DND-41 (cell line): ENCODE measurements at regions not wholly inside any gene's neighbourhood (a gene's known extent, or its start where the extent isn't known, plus 50 kb on each side); places are given as distances from the start of the nearest gene placed in this dataset.
"Not testable (repeated sequence)": the region's sequence is repeated elsewhere in the genome, so short reads cannot be mapped to it uniquely, and the experiment has no call there.

Source experiments
- ATAC-seq: fragments of 200-7000 bp; cut with Tn5 transposase; 3 replicates; pipeline ENCODE4 v1.9.1; 2021; ENCODE audit warnings: low read depth; ENCODE audit not compliant: insufficient read depth
- DNase-seq: peaks from one replicate; pipeline ENCODE4 v3.0.0-alpha.2; 2020
- H2AFZ ChIP-seq: 2 replicates; pipeline ENCODE4 v1.6.0; 2012; ENCODE audit warnings: low read depth, low read length
- H3K27ac ChIP-seq: 2 replicates; pipeline ENCODE4 v1.5.1; 2012; ENCODE audit warnings: low read length, inconsistent platforms
- H3K27me3 ChIP-seq: fragments of 200-600 bp; sonication (generic); 2 replicates; pipeline ENCODE4 v1.6.0; 2012; ENCODE audit warnings: low read length, mild to moderate bottlenecking, inconsistent platforms; ENCODE audit not compliant: insufficient read depth, poor library complexity
- H3K36me3 ChIP-seq: 2 replicates; pipeline ENCODE4 v1.5.1; 2012; ENCODE audit warnings: low read length, inconsistent platforms; ENCODE audit not compliant: insufficient read depth
- H3K4me1 ChIP-seq: 2 replicates; pipeline ENCODE4 v1.5.1; 2012; ENCODE audit warnings: mild to moderate bottlenecking, low read length; ENCODE audit not compliant: insufficient read depth
- H3K4me2 ChIP-seq: 2 replicates; pipeline ENCODE4 v1.6.0; 2012; ENCODE audit warnings: mild to moderate bottlenecking, moderate library complexity, low read length, inconsistent platforms; ENCODE audit not compliant: insufficient read depth
- H3K4me3 ChIP-seq, 2 experiments: fragments of 200-600 bp in 1 of 2; shearing (Covaris generic) in 1 of 2; 2 replicates each; pipeline ENCODE4 v1.5.1; 2012 to 2016; ENCODE audit warnings: inconsistent platforms in 2 of 2, low read length in 2 of 2, mild to moderate bottlenecking in 2 of 2, low read depth in 1 of 2, moderate library complexity in 1 of 2
- H3K79me2 ChIP-seq: 2 replicates; pipeline ENCODE4 v1.6.0; 2012; ENCODE audit warnings: low read length, inconsistent platforms; ENCODE audit not compliant: insufficient read depth
- H3K9ac ChIP-seq: 2 replicates; pipeline ENCODE4 v1.6.0; 2012; ENCODE audit warnings: low read depth, mild to moderate bottlenecking, inconsistent platforms, low read length, moderate library complexity
- H3K9me3 ChIP-seq: 2 replicates; pipeline ENCODE4 v1.5.1; 2012; ENCODE audit warnings: low read length, moderate library complexity, mild to moderate bottlenecking, inconsistent platforms; ENCODE audit not compliant: insufficient read depth, severe bottlenecking
- H4K20me1 ChIP-seq: 2 replicates; pipeline ENCODE4 v1.6.0; 2012; ENCODE audit warnings: low read length; ENCODE audit not compliant: insufficient read depth
- EZH2 ChIP-seq: IDR thresholded peaks from 3 replicates; pipeline ENCODE4 v1.6.1; 2012; ENCODE audit warnings: borderline replicate concordance, low read depth, mild to moderate bottlenecking, moderate library complexity, low read length, inconsistent platforms; ENCODE audit not compliant: severe bottlenecking
- TF ChIP-seq, protein P1 (sequence below): IDR thresholded peaks from 2 replicates; pipeline ENCODE4 v1.5.1; 2012; ENCODE audit warnings: borderline replicate concordance, low read length, moderate library complexity, mild to moderate bottlenecking; ENCODE audit not compliant: poor library complexity, severe bottlenecking; ENCODE audit errors: extremely low read depth

DNA sequence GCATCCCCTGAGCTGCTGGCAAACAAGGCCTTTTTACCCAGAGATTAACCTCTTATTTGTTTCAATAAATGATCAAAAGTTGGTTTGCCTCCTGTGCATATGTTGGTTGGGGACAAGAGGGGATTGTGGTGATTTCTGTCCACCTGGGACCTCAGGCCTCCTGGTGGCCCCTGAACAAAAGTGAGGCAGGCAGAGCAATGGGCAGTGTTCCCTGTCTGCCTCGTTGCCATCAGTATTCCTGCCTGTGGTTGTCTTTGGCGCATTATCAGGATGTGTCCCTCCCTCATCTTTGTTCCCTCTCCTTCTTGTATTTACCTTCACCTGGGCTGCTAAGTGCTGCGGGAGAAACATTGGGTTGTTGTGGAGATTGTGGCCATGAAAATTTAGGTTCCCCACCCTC lies 65.3 kb upstream of the DRD5 start:
- Histone ChIP-seq H3K4me2 (no peak overlapping the region), H3K9me3 (no peaks in the 10 kb centered on the region), H3K27ac (no peak overlapping the region), H2AFZ (no peak overlapping the region), H4K20me1 (no peaks in the 10 kb centered on the region), H3K4me1 (peaks cover 19% of the 10 kb centered on the region), H3K27me3 (no peaks in the 10 kb centered on the region), H3K4me3 (no peak overlapping the region), H3K9ac (no peak overlapping the region), H3K79me2 (no peaks in the 10 kb centered on the region), H3K36me3 (no peaks in the 10 kb centered on the region)
- no peak for TF ChIP-seq EZH2
- TF ChIP-seq, protein P1, sequence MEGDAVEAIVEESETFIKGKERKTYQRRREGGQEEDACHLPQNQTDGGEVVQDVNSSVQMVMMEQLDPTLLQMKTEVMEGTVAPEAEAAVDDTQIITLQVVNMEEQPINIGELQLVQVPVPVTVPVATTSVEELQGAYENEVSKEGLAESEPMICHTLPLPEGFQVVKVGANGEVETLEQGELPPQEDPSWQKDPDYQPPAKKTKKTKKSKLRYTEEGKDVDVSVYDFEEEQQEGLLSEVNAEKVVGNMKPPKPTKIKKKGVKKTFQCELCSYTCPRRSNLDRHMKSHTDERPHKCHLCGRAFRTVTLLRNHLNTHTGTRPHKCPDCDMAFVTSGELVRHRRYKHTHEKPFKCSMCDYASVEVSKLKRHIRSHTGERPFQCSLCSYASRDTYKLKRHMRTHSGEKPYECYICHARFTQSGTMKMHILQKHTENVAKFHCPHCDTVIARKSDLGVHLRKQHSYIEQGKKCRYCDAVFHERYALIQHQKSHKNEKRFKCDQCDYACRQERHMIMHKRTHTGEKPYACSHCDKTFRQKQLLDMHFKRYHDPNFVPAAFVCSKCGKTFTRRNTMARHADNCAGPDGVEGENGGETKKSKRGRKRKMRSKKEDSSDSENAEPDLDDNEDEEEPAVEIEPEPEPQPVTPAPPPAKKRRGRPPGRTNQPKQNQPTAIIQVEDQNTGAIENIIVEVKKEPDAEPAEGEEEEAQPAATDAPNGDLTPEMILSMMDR, result no peak
- no peak for DNase-seq
- ATAC-seq, result no peak

DNA sequence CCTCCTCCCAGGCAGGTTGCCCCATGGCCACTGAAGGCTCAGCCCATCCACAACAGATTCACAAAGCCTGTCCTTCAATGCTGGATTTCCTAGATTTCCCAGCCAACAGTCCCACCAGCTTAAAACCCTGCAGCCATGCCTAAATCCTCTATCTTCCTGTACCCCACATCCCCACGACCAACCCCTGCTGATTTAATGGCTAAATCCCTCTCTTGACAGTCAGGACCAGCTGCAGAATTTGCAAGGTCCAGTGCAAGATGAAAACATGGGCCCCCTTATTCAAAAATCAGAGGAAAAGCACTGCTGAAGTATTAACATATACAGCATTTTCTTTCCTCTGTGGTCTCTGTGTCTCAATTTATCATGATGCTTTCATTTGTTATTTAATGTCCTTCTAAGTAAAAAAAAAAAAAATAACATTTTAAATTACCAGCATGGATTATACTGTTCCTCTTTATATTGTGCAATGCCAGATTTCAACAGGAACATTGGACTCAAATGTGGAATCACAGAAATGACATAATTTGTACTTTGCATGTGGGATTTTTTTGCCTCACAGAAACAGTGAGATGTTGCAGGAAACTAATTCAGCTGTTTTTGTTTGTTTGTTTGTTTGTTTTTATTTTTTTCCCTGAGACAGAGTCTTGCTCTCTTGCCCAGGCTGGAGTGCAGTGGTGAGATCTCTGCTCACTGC lies 63.0 kb upstream of the DRD5 start:
- not testable (repeated sequence) for DNase-seq, H3K4me3 ChIP-seq, H3K79me2 ChIP-seq, H3K4me2 ChIP-seq, H3K27ac ChIP-seq, H4K20me1 ChIP-seq, H3K9me3 ChIP-seq, H3K36me3 ChIP-seq, H3K27me3 ChIP-seq, H3K9ac ChIP-seq, H2AFZ ChIP-seq, ATAC-seq
- H3K4me1 ChIP-seq, result peaks cover 19% of the 10 kb centered on the region

DNA sequence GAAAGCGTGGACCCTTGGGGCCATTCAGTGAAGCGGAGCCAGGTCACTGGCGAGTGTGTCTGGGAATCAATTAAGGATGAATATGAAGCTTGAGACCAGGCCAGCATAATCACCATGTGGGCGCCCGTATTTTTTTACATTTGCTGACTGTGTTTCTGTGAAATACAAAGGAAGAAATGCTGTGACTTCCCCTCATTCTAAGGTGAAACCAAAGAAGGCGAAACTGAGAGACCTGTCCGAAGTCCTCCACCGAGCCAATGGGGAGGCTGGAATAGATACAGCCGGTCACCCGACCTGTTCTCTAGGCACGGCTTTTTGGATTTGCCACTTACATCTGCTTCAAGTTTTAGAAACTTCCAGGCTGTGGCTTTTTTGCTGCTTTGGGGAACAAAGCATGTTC lies 59.3 kb upstream of the DRD5 start:
- H3K79me2 ChIP-seq, H3K9ac ChIP-seq, DNase-seq, H3K4me2 ChIP-seq, H2AFZ ChIP-seq, H4K20me1 ChIP-seq, H3K4me1 ChIP-seq, H3K4me3 ChIP-seq, H3K9me3 ChIP-seq, H3K27me3 ChIP-seq, H3K27ac ChIP-seq, ATAC-seq, H3K36me3 ChIP-seq: not testable (repeated sequence)
